ENCODE measurements at regions not wholly inside any gene's neighbourhood (a gene's known extent, or its start where the extent isn't known, plus 50 kb on each side); places are given as distances from the start of the nearest gene placed in this dataset.

DNA sequence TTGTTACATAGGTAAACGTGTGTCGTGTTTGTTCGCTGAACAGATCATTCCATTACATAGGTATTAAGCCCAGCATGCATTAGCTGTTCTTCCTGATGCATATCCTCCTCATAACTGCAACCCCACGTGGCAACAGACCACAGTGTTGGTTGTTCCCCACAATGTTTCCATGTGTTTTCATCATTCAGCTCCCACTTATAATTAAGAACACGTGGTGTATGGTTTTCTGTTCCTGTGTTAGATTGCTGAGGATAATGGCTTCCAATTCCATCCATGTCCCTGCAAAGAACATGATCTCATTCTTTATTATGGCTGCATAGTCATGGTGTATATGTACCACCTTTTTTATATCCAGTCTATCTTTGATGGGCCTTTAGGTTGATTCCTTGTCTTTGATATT lies 1071.1 kb downstream of the SLC16A7 start:
- Histone ChIP-seq H3K27ac (no peak overlapping the region), H3K9me3 (no peaks in the 10 kb centered on the region), H3K27me3 (no peaks in the 10 kb centered on the region), H3K4me3 (no peak overlapping the region), H3K36me3 (no peaks in the 10 kb centered on the region), H3K4me1 (no peaks in the 10 kb centered on the region), H3K9ac (ENCODE audit: low read depth in 2 of 2, low read length in 2 of 2) (no peak overlapping the region)
- no peak for DNase-seq
- intact Hi-C loops (cut with DNase I) = no loop called here
- TF ChIP-seq, protein P1, sequence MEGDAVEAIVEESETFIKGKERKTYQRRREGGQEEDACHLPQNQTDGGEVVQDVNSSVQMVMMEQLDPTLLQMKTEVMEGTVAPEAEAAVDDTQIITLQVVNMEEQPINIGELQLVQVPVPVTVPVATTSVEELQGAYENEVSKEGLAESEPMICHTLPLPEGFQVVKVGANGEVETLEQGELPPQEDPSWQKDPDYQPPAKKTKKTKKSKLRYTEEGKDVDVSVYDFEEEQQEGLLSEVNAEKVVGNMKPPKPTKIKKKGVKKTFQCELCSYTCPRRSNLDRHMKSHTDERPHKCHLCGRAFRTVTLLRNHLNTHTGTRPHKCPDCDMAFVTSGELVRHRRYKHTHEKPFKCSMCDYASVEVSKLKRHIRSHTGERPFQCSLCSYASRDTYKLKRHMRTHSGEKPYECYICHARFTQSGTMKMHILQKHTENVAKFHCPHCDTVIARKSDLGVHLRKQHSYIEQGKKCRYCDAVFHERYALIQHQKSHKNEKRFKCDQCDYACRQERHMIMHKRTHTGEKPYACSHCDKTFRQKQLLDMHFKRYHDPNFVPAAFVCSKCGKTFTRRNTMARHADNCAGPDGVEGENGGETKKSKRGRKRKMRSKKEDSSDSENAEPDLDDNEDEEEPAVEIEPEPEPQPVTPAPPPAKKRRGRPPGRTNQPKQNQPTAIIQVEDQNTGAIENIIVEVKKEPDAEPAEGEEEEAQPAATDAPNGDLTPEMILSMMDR (IDR thresholded peaks at IDR 0.05) = no peak

DNA sequence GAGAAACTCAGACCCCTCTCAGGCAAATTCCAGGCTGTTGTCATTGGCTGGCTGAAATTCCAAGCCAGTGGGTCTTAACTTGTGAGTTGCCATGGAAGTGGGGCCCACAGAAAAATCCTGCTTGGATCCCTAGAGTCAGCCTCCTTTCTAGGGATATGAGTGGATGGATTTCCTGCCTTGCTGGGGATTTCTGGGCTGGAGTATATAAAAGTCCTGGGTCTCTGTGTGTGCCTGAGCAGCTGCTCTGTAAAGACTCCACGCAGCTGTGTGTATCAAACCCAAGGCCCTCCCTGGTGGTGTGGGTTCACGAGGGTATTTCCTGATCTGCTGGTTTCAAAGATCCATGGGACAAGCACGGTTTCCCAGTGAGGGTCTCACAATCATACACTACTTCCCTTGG lies 1077.1 kb downstream of the SLC16A7 start:
- intact Hi-C loops (cut with DNase I) = no loop called here
- no peaks in the 10 kb centered on the region for H3K27me3 ChIP-seq
- H3K4me3 ChIP-seq = no peak overlapping the region
- no peak overlapping the region for H3K27ac ChIP-seq
- no peaks in the 10 kb centered on the region for H3K36me3 ChIP-seq
- DNase-seq = no peak
- no peaks in the 10 kb centered on the region for H3K9me3 ChIP-seq
- H3K9ac ChIP-seq (ENCODE audit: low read depth in 2 of 2, low read length in 2 of 2) = no peak overlapping the region
- H3K4me1 ChIP-seq = no peaks in the 10 kb centered on the region
- TF ChIP-seq, protein P1 (IDR thresholded peaks at IDR 0.05) = no peak

DNA sequence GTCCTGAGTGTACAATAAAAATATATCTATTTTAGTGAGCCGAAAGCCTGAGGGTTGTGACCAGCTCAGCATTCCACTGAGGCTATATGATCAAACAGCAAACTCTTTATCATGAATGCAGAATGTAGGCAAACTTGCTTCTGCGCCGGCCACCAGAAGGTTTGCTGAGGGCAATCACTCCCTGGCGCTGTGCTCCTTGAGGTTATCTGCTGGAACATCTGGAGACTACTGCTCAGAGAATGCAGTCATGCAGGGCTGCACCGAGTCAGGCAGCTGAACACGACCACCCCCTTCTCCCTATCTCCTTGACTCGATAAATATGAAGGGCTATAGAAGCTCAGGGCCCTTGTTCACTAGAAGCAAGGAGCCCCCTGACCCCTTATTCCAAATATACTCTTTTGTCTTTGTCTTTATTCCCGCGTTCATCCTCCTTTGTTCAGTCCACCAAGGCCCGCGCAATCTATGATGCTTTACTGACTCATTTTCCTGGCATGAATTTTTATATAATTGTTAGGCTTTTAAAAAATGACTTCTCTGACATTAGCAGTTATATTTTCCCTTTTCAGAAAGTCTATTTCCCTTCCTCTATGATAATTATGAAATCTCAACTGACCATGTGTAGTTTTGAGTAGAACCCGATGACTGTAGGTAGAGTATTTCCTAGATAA lies 1089.3 kb downstream of the SLC16A7 start:
- TF ChIP-seq, protein P1 (IDR thresholded peaks at IDR 0.05) = no peak
- H3K27me3 ChIP-seq = no peaks in the 10 kb centered on the region
- no peak overlapping the region for H3K4me3 ChIP-seq
- H3K27ac ChIP-seq = no peak overlapping the region
- no peaks in the 10 kb centered on the region for H3K9me3 ChIP-seq
- intact Hi-C loops (cut with DNase I) = no loop called here
- no peaks in the 10 kb centered on the region for H3K36me3 ChIP-seq
- DNase-seq = no peak
- no peaks in the 10 kb centered on the region for H3K4me1 ChIP-seq
- H3K9ac ChIP-seq (ENCODE audit: low read depth in 2 of 2, low read length in 2 of 2) = no peak overlapping the region

- Histone ChIP-seq H3K4me3 (no peak overlapping the region), H3K36me3 (no peaks in the 10 kb centered on the region), H3K9me3 (no peaks in the 10 kb centered on the region), H3K9ac (ENCODE audit: low read depth in 2 of 2, low read length in 2 of 2) (no peak overlapping the region), H3K27ac (no peak overlapping the region), H3K4me1 (no peaks in the 10 kb centered on the region), H3K27me3 (no peaks in the 10 kb centered on the region)
- DNase-seq = no peak
- intact Hi-C loops (cut with DNase I) = no loop called here
- TF ChIP-seq, protein P1 (IDR thresholded peaks at IDR 0.05) = no peak
Measured at GRCh38 chr12:60689137-60689536, 1093.3 kb downstream of the SLC16A7 start.

- intact Hi-C loops (cut with DNase I) = no loop called here
- no peak overlapping the region for H3K9ac ChIP-seq (ENCODE audit: low read depth in 2 of 2, low read length in 2 of 2)
- H3K9me3 ChIP-seq = no peaks in the 10 kb centered on the region
- no peaks in the 10 kb centered on the region for H3K27me3 ChIP-seq
- no peak overlapping the region for H3K27ac ChIP-seq
- DNase-seq = no peak
- no peaks in the 10 kb centered on the region for H3K36me3 ChIP-seq
- no peak overlapping the region for H3K4me3 ChIP-seq
- no peaks in the 10 kb centered on the region for H3K4me1 ChIP-seq
- TF ChIP-seq, protein P1 (IDR thresholded peaks at IDR 0.05) = no peak
Measured at GRCh38 chr12:60693019-60693626, 1097.3 kb downstream of the SLC16A7 start.

All from colonic mucosa (tissue), 4 donors.